HEK293 (cell line): ENCODE measurements at regions not wholly inside any gene's neighbourhood (a gene's known extent, or its start where the extent isn't known, plus 50 kb on each side); places are given as distances from the start of the nearest gene placed in this dataset.

Experiments
- CTCF ChIA-PET: fragments of 350-600 bp; formaldehyde crosslinking; extraction: SDS; loops from one replicate; lab custom pipeline; 2021; ENCODE audit warnings: antibody characterized with exemption; lab: Yijun Ruan, JAX
- POLR2A ChIA-PET: fragments of 300-600 bp; formaldehyde crosslinking; extraction: SDS; loops from one replicate; lab custom pipeline; 2020; ENCODE audit warnings: antibody characterized with exemption, inconsistent platforms; lab: Yijun Ruan, JAX
- H3K27ac ChIP-seq: fragments of 200-500 bp; sonication (Bioruptor generic); 2 replicates; pipeline ENCODE4 v1.5.1; 2014; ENCODE audit warnings: low read depth, low read length, control low read depth, inconsistent platforms; ENCODE audit errors: extremely low read depth
- H3K36me3 ChIP-seq, 2 experiments: fragments of 200-500 bp in 1 of 2; sonication (Bioruptor generic) in 1 of 2; 1 replicate in 1 of 2; 2 replicates in 1 of 2; pipeline ENCODE4 v1.5.1; 2014 to 2017; ENCODE audit warnings: inconsistent platforms in 2 of 2, low read length in 2 of 2; ENCODE audit not compliant: control insufficient read depth in 2 of 2, insufficient read depth in 1 of 2
- H3K4me1 ChIP-seq: fragments of 200-500 bp; sonication (Bioruptor generic); 2 replicates; pipeline ENCODE4 v1.5.1; 2014; ENCODE audit warnings: mild to moderate bottlenecking, low read length, inconsistent platforms; ENCODE audit not compliant: control insufficient read depth, insufficient read depth
- H3K4me3 ChIP-seq: 2 replicates; pipeline ENCODE4 v1.5.1; 2011; ENCODE audit warnings: low read depth, mild to moderate bottlenecking, control low read depth, low read length, moderate library complexity
- H3K9me3 ChIP-seq: fragments of 200-500 bp; sonication (Bioruptor generic); 2 replicates; pipeline ENCODE4 v1.5.1; 2014; ENCODE audit warnings: low read depth, low read length, inconsistent platforms; ENCODE audit not compliant: control insufficient read depth, insufficient read depth
- EGR2 ChIP-seq: fragments of 450-650 bp; formaldehyde crosslinking; IDR thresholded peaks from 2 replicates; pipeline ENCODE4 v1.5.1; 2016; ENCODE audit warnings: low read depth, missing biosample characterization, missing genetic modification characterization
- GLIS2 ChIP-seq: fragments of 450-650 bp; formaldehyde crosslinking; IDR thresholded peaks from 2 replicates; pipeline ENCODE4 v1.5.1; 2016; ENCODE audit warnings: missing biosample characterization, missing genetic modification characterization
- HOXC10 ChIP-seq: sonication (generic); formaldehyde crosslinking; IDR thresholded peaks from 2 replicates; pipeline ENCODE4 v1.8.1; 2023; ENCODE audit warnings: mild to moderate bottlenecking, missing genetic modification reagents
- SCRT2 ChIP-seq: fragments of 450-650 bp; formaldehyde crosslinking; IDR thresholded peaks from 2 replicates; pipeline ENCODE4 v1.5.1; 2016; ENCODE audit warnings: missing biosample characterization, missing genetic modification characterization
- ZBTB17 ChIP-seq: fragments of 450-650 bp; formaldehyde crosslinking; IDR thresholded peaks from 2 replicates; pipeline ENCODE4 v1.5.1; 2016; ENCODE audit warnings: missing biosample characterization, missing genetic modification characterization
- ZFP3 ChIP-seq: fragments of 450-650 bp; formaldehyde crosslinking; IDR thresholded peaks from 2 replicates; pipeline ENCODE4 v1.5.1; 2016; ENCODE audit warnings: low read depth, missing biosample characterization, missing genetic modification characterization
- ZFP41 ChIP-seq: fragments of 450-650 bp; formaldehyde crosslinking; IDR thresholded peaks from 2 replicates; pipeline ENCODE4 v1.5.1; 2016; ENCODE audit warnings: missing biosample characterization, missing genetic modification characterization, borderline replicate concordance
- ZNF138 ChIP-seq: fragments of 450-650 bp; formaldehyde crosslinking; IDR thresholded peaks from 2 replicates; pipeline ENCODE4 v1.5.1; 2016; ENCODE audit warnings: missing biosample characterization, missing genetic modification characterization, borderline replicate concordance
- ZNF184 ChIP-seq: fragments of 450-650 bp; IDR thresholded peaks from 2 replicates; pipeline ENCODE4 v1.5.1; 2018; ENCODE audit warnings: missing biosample characterization, mild to moderate bottlenecking, missing genetic modification characterization
- ZNF341 ChIP-seq: fragments of 450-650 bp; formaldehyde crosslinking; IDR thresholded peaks from 2 replicates; pipeline ENCODE4; 2016; ENCODE audit warnings: low read depth, missing biosample characterization, missing genetic modification characterization
- ZNF426 ChIP-seq: fragments of 450-650 bp; formaldehyde crosslinking; IDR thresholded peaks from 2 replicates; pipeline ENCODE4 v1.5.1; 2017; ENCODE audit warnings: missing biosample characterization, missing genetic modification characterization, mild to moderate bottlenecking, inconsistent platforms, moderate library complexity
- ZNF48 ChIP-seq: fragments of 450-650 bp; formaldehyde crosslinking; IDR thresholded peaks from 2 replicates; pipeline ENCODE4 v1.5.1; 2016; ENCODE audit warnings: missing biosample characterization, missing genetic modification characterization
- ZNF600 ChIP-seq: fragments of 450-650 bp; formaldehyde crosslinking; IDR thresholded peaks from 2 replicates; pipeline ENCODE4 v1.5.1; 2016; ENCODE audit warnings: missing biosample characterization, missing genetic modification characterization
- ZNF792 ChIP-seq: fragments of 450-650 bp; formaldehyde crosslinking; IDR thresholded peaks from 2 replicates; pipeline ENCODE4 v1.5.1; 2016; ENCODE audit warnings: missing biosample characterization, missing genetic modification characterization
- TF ChIP-seq, protein P1 (sequence below): fragments of 450-650 bp; formaldehyde crosslinking; IDR thresholded peaks from 2 replicates; pipeline ENCODE4 v1.5.1; 2016; ENCODE audit warnings: missing biosample characterization, missing genetic modification characterization, low read depth
- TF ChIP-seq, protein P2 (sequence below): fragments of 450-650 bp; formaldehyde crosslinking; IDR thresholded peaks from 2 replicates; pipeline ENCODE4 v1.5.1; 2016; ENCODE audit warnings: missing biosample characterization, missing genetic modification characterization
- TF ChIP-seq, protein P3 (sequence below): fragments of 450-650 bp; formaldehyde crosslinking; IDR thresholded peaks from 2 replicates; pipeline ENCODE4 v1.5.1; 2016; ENCODE audit warnings: missing biosample characterization, missing genetic modification characterization
- TF ChIP-seq, protein P4 (sequence below): fragments of 450-650 bp; formaldehyde crosslinking; IDR thresholded peaks from 2 replicates; pipeline ENCODE4 v1.5.1; 2017; ENCODE audit warnings: missing biosample characterization, missing genetic modification characterization
- TF ChIP-seq, protein P5 (sequence below): IDR thresholded peaks from 2 replicates; pipeline ENCODE4 v1.6.1; 2011; ENCODE audit warnings: mild to moderate bottlenecking, low read depth, low read length, borderline replicate concordance
- TF ChIP-seq, protein P6 (sequence below): fragments of 450-650 bp; formaldehyde crosslinking; IDR thresholded peaks from 2 replicates; pipeline ENCODE4 v1.5.1; 2016; ENCODE audit warnings: missing biosample characterization, missing genetic modification characterization

DNA sequence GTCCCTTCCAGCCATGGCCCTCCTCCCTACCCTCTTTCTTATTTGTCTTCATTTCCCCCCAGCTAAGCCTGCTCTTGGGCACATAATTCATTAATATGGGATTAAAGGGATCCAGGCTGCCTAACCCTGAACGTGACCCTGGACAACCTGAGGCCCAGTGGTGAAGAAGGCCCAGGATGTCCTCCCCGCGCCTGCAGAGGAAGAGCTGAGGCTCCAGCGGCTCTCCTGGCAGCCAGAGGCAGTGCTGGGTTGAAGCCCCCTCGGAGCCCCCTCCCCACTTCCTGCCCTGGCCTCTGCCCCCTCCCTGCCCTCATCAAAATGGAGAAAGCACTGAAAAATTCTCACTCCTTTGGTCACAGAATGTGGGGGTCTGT is 96.5 kb upstream of the ATP2B2 start:
- POLR2A ChIA-PET: no interaction called here
- no peak overlapping the region for H3K27ac ChIP-seq
- no peak overlapping the region for H3K4me3 ChIP-seq
- H3K36me3 ChIP-seq: no peaks in the 10 kb centered on the region
- no peaks in the 10 kb centered on the region for H3K4me1 ChIP-seq
- TF ChIP-seq ZFP3 (no peak), ZNF426 (tag by site-specific recombination) (no peak), ZNF600 (tag by site-specific recombination) (no peak), ZNF138 (tag by site-specific recombination) (no peak), ZNF341 (no peak), ZNF184 (tag by site-specific recombination) (no peak), HOXC10 (CRISPR knock-in tag) (no peak), ZBTB17 (tag by site-specific recombination) (no peak), GLIS2 (tag by site-specific recombination) (no peak), EGR2 (tag by site-specific recombination) (no peak)
- TF ChIP-seq, protein P1, sequence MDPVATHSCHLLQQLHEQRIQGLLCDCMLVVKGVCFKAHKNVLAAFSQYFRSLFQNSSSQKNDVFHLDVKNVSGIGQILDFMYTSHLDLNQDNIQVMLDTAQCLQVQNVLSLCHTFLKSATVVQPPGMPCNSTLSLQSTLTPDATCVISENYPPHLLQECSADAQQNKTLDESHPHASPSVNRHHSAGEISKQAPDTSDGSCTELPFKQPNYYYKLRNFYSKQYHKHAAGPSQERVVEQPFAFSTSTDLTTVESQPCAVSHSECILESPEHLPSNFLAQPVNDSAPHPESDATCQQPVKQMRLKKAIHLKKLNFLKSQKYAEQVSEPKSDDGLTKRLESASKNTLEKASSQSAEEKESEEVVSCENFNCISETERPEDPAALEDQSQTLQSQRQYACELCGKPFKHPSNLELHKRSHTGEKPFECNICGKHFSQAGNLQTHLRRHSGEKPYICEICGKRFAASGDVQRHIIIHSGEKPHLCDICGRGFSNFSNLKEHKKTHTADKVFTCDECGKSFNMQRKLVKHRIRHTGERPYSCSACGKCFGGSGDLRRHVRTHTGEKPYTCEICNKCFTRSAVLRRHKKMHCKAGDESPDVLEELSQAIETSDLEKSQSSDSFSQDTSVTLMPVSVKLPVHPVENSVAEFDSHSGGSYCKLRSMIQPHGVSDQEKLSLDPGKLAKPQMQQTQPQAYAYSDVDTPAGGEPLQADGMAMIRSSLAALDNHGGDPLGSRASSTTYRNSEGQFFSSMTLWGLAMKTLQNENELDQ (tag by site-specific recombination): no peak
- TF ChIP-seq, protein P2, sequence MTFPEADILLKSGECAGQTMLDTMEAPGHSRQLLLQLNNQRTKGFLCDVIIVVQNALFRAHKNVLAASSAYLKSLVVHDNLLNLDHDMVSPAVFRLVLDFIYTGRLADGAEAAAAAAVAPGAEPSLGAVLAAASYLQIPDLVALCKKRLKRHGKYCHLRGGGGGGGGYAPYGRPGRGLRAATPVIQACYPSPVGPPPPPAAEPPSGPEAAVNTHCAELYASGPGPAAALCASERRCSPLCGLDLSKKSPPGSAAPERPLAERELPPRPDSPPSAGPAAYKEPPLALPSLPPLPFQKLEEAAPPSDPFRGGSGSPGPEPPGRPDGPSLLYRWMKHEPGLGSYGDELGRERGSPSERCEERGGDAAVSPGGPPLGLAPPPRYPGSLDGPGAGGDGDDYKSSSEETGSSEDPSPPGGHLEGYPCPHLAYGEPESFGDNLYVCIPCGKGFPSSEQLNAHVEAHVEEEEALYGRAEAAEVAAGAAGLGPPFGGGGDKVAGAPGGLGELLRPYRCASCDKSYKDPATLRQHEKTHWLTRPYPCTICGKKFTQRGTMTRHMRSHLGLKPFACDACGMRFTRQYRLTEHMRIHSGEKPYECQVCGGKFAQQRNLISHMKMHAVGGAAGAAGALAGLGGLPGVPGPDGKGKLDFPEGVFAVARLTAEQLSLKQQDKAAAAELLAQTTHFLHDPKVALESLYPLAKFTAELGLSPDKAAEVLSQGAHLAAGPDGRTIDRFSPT: no peak
- TF ChIP-seq, all 188 proteins: peak for 0
- CTCF ChIA-PET: no interaction called here
- H3K9me3 ChIP-seq: no peaks in the 10 kb centered on the region

DNA sequence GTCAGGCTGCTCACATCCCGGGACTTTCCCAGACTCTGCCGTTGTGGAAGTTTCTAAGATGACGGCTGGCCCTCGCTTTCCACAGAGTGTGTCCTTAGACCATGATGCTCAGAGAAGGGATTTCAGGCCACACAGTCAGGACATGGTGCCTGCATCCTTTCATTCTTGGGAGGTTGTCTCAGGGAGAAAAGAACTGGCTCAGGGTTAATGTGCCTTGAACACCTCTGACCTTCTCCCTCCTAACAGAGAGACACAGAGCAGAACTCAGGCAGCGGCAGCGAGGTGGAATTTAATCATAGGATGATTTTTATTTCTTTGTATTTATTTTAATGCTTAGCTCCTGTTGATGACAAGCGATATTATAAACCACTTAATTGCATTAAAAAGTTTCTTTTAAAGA is 96.9 kb upstream of the ATP2B2 start:
- ChIA-PET POLR2A (no interaction called here), CTCF (no interaction called here)
- H3K27ac ChIP-seq: no peak overlapping the region
- TF ChIP-seq, protein P3, sequence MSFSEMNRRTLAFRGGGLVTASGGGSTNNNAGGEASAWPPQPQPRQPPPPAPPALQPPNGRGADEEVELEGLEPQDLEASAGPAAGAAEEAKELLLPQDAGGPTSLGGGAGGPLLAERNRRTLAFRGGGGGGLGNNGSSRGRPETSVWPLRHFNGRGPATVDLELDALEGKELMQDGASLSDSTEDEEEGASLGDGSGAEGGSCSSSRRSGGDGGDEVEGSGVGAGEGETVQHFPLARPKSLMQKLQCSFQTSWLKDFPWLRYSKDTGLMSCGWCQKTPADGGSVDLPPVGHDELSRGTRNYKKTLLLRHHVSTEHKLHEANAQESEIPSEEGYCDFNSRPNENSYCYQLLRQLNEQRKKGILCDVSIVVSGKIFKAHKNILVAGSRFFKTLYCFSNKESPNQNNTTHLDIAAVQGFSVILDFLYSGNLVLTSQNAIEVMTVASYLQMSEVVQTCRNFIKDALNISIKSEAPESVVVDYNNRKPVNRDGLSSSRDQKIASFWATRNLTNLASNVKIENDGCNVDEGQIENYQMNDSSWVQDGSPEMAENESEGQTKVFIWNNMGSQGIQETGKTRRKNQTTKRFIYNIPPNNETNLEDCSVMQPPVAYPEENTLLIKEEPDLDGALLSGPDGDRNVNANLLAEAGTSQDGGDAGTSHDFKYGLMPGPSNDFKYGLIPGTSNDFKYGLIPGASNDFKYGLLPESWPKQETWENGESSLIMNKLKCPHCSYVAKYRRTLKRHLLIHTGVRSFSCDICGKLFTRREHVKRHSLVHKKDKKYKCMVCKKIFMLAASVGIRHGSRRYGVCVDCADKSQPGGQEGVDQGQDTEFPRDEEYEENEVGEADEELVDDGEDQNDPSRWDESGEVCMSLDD (tag by site-specific recombination): no peak
- TF ChIP-seq ZNF792 (no peak), ZNF48 (tag by site-specific recombination) (no peak), SCRT2 (no peak), ZFP41 (tag by site-specific recombination) (no peak), ZNF341 (no peak)
- TF ChIP-seq, protein P4, sequence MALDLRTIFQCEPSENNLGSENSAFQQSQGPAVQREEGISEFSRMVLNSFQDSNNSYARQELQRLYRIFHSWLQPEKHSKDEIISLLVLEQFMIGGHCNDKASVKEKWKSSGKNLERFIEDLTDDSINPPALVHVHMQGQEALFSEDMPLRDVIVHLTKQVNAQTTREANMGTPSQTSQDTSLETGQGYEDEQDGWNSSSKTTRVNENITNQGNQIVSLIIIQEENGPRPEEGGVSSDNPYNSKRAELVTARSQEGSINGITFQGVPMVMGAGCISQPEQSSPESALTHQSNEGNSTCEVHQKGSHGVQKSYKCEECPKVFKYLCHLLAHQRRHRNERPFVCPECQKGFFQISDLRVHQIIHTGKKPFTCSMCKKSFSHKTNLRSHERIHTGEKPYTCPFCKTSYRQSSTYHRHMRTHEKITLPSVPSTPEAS: no peak
- TF ChIP-seq, protein P5, sequence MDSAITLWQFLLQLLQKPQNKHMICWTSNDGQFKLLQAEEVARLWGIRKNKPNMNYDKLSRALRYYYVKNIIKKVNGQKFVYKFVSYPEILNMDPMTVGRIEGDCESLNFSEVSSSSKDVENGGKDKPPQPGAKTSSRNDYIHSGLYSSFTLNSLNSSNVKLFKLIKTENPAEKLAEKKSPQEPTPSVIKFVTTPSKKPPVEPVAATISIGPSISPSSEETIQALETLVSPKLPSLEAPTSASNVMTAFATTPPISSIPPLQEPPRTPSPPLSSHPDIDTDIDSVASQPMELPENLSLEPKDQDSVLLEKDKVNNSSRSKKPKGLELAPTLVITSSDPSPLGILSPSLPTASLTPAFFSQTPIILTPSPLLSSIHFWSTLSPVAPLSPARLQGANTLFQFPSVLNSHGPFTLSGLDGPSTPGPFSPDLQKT: no peak
- TF ChIP-seq, protein P6, sequence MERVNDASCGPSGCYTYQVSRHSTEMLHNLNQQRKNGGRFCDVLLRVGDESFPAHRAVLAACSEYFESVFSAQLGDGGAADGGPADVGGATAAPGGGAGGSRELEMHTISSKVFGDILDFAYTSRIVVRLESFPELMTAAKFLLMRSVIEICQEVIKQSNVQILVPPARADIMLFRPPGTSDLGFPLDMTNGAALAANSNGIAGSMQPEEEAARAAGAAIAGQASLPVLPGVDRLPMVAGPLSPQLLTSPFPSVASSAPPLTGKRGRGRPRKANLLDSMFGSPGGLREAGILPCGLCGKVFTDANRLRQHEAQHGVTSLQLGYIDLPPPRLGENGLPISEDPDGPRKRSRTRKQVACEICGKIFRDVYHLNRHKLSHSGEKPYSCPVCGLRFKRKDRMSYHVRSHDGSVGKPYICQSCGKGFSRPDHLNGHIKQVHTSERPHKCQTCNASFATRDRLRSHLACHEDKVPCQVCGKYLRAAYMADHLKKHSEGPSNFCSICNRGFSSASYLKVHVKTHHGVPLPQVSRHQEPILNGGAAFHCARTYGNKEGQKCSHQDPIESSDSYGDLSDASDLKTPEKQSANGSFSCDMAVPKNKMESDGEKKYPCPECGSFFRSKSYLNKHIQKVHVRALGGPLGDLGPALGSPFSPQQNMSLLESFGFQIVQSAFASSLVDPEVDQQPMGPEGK (tag by site-specific recombination): no peak
- H3K36me3 ChIP-seq: no peaks in the 10 kb centered on the region
- H3K4me3 ChIP-seq: no peak overlapping the region
- no peaks in the 10 kb centered on the region for H3K9me3 ChIP-seq
- H3K4me1 ChIP-seq: no peaks in the 10 kb centered on the region
